Keratinocyte (primary cell): ENCODE measurements at regions not wholly inside any gene's neighbourhood (a gene's known extent, or its start where the extent isn't known, plus 50 kb on each side); places are given as distances from the start of the nearest gene placed in this dataset.

Source experiments
- DNase-seq: peaks from one replicate; pipeline ENCODE4 v3.0.0-alpha.2; 2011; ENCODE audit warnings: low read depth, missing footprints, low spot score
- FAIRE-seq: peaks from 2 replicates; lab custom pipeline; 2011; peaks lifted over from hg19 to GRCh38; lab: Jason Lieb, UNC
- H2AFZ ChIP-seq: 2 replicates; pipeline ENCODE4 v1.6.0; 2012; ENCODE audit warnings: low read length, control low read depth, inconsistent platforms; ENCODE audit not compliant: control insufficient read depth
- H3K27ac ChIP-seq: 2 replicates; pipeline ENCODE4 v1.5.1; 2011; ENCODE audit warnings: low read length; ENCODE audit not compliant: control insufficient read depth, insufficient read depth
- H3K27me3 ChIP-seq: 3 replicates; pipeline ENCODE4 v1.6.0; 2011; ENCODE audit warnings: low read length; ENCODE audit not compliant: control insufficient read depth, insufficient read depth; ENCODE audit errors: extremely low read depth
- H3K36me3 ChIP-seq, 2 experiments: 2 replicates in 1 of 2; 3 replicates in 1 of 2; pipeline ENCODE4 v1.5.1; 2011; ENCODE audit warnings: low read length in 2 of 2, mild to moderate bottlenecking in 1 of 2; ENCODE audit not compliant: control insufficient read depth in 2 of 2, insufficient read depth in 2 of 2; ENCODE audit errors: extremely low read depth in 1 of 2
- H3K4me1 ChIP-seq: 3 replicates; pipeline ENCODE4 v1.5.1; 2011; ENCODE audit warnings: low read length; ENCODE audit not compliant: control insufficient read depth, insufficient read depth; ENCODE audit errors: extremely low read depth
- H3K4me2 ChIP-seq: 3 replicates; pipeline ENCODE4 v1.6.0; 2011; ENCODE audit warnings: low read depth, low read length; ENCODE audit not compliant: control insufficient read depth, insufficient read depth; ENCODE audit errors: extremely low read depth
- H3K4me3 ChIP-seq, 3 experiments: fragments of 200-600 bp in 1 of 3; sonication (generic) in 1 of 3; 2 replicates in 2 of 3; 3 replicates in 1 of 3; pipeline ENCODE4 v1.5.1; 2011 to 2016; ENCODE audit warnings: low read length in 3 of 3, mild to moderate bottlenecking in 3 of 3, control low read depth in 2 of 3, inconsistent platforms in 1 of 3, low read depth in 1 of 3, mixed read lengths in 1 of 3, mixed run types in 1 of 3, moderate library complexity in 1 of 3; ENCODE audit not compliant: control insufficient read depth in 2 of 3, insufficient read depth in 2 of 3; ENCODE audit errors: extremely low read depth in 1 of 3
- H3K79me2 ChIP-seq: 2 replicates; pipeline ENCODE4 v1.6.0; 2012; ENCODE audit warnings: low read length; ENCODE audit not compliant: control insufficient read depth, insufficient read depth
- H3K9ac ChIP-seq: 3 replicates; pipeline ENCODE4 v1.6.0; 2011; ENCODE audit warnings: low read length; ENCODE audit not compliant: control insufficient read depth, insufficient read depth; ENCODE audit errors: extremely low read depth
- H3K9me1 ChIP-seq: 3 replicates; pipeline ENCODE4 v1.6.0; 2011; ENCODE audit warnings: low read length; ENCODE audit not compliant: control insufficient read depth, insufficient read depth; ENCODE audit errors: extremely low read depth
- H3K9me3 ChIP-seq: 2 replicates; pipeline ENCODE4 v1.5.1; 2012; ENCODE audit warnings: low read depth, low read length; ENCODE audit not compliant: control insufficient read depth
- H4K20me1 ChIP-seq: 3 replicates; pipeline ENCODE4 v1.6.0; 2011; ENCODE audit warnings: low read length; ENCODE audit not compliant: control insufficient read depth, insufficient read depth; ENCODE audit errors: extremely low read depth
- CTCF ChIP-seq, 3 experiments: IDR thresholded peaks in 1 of 3; conservative IDR thresholded peaks in 1 of 3; optimal IDR thresholded peaks in 1 of 3; 2 replicates in 2 of 3; 3 replicates in 1 of 3; pipeline versions ENCODE3 to v1.5.1; 2011; ENCODE audit warnings: low read length in 3 of 3, mild to moderate bottlenecking in 3 of 3, moderate library complexity in 2 of 3, control low read depth in 1 of 3, inconsistent platforms in 1 of 3; ENCODE audit not compliant: insufficient read depth in 2 of 3; ENCODE audit errors: extremely low read depth in 1 of 3
- EZH2 ChIP-seq: IDR thresholded peaks from one replicate; pipeline ENCODE4 v1.6.1; 2012; ENCODE audit warnings: inconsistent platforms, mild to moderate bottlenecking, low read length, moderate library complexity
- dilution Hi-C: fragments of 300-500 bp; cut with MboI; formaldehyde crosslinking; loops from one replicate; pipeline ENCODE4 v1.7.0; 2020; ENCODE audit warnings: low sequenced_read_pairs; ENCODE audit not compliant: extremely low pct_ligation_motif_present

- TF ChIP-seq CTCF (optimal IDR thresholded peaks at IDR 0.05 in 1 of 3, IDR thresholded peaks at IDR 0.05 in 1 of 3, conservative IDR thresholded peaks at IDR 0.05 in 1 of 3; ENCODE audit: extremely low read depth in 1 of 3, insufficient read depth in 2 of 3, low read length in 3 of 3) (no peak), EZH2 (no peak)
- Histone ChIP-seq H4K20me1 (no peaks in the 10 kb centered on the region), H3K9ac (no peak overlapping the region), H3K9me3 (no peaks in the 10 kb centered on the region), H3K4me3 (no peak overlapping the region), H3K4me1 (no peaks in the 10 kb centered on the region), H3K9me1 (no peaks in the 10 kb centered on the region), H3K27ac (no peak overlapping the region), H3K79me2 (no peaks in the 10 kb centered on the region), H2AFZ (no peak overlapping the region), H3K27me3 (no peaks in the 10 kb centered on the region), H3K4me2 (no peak overlapping the region), H3K36me3 (no peaks in the 10 kb centered on the region)
- FAIRE-seq: no peak
- DNase-seq: no peak
- dilution Hi-C loops: no loop called here
Observed at GRCh38 chr10:120162471-120162870, 269.9 kb downstream of the SEC23IP start.

GRCh38 chr10:120172356-120172755, 279.8 kb downstream of the SEC23IP start:
- no peaks in the 10 kb centered on the region for H3K4me1 ChIP-seq
- no peak overlapping the region for H3K4me2 ChIP-seq
- H3K27ac ChIP-seq: no peak overlapping the region
- dilution Hi-C loops: no loop called here
- no peaks in the 10 kb centered on the region for H3K9me1 ChIP-seq
- H3K79me2 ChIP-seq: no peaks in the 10 kb centered on the region
- DNase-seq: no peak
- no peaks in the 10 kb centered on the region for H3K36me3 ChIP-seq
- no peak overlapping the region for H3K9ac ChIP-seq
- H3K9me3 ChIP-seq: no peaks in the 10 kb centered on the region
- no peaks in the 10 kb centered on the region for H4K20me1 ChIP-seq
- no peak overlapping the region for H2AFZ ChIP-seq
- TF ChIP-seq CTCF (optimal IDR thresholded peaks at IDR 0.05 in 1 of 3, IDR thresholded peaks at IDR 0.05 in 1 of 3, conservative IDR thresholded peaks at IDR 0.05 in 1 of 3; ENCODE audit: extremely low read depth in 1 of 3, insufficient read depth in 2 of 3, low read length in 3 of 3): no peak
- no peak for TF ChIP-seq EZH2
- no peak for FAIRE-seq
- no peaks in the 10 kb centered on the region for H3K27me3 ChIP-seq
- H3K4me3 ChIP-seq: no peak overlapping the region
